DOHH2 (cell line): ENCODE measurements at regions not wholly inside any gene's neighbourhood (a gene's known extent, or its start where the extent isn't known, plus 50 kb on each side); places are given as distances from the start of the nearest gene placed in this dataset.

Source experiments
- H3F3A ChIP-seq: fragments of 200-600 bp; sonication (generic), shearing (Covaris generic); 2 replicates; pipeline ENCODE4 v1.6.0; 2016; ENCODE audit warnings: antibody characterized with exemption, mild to moderate bottlenecking; ENCODE audit not compliant: control insufficient read depth, insufficient read depth
- H3K27ac ChIP-seq: fragments of 200-600 bp; sonication (generic); 2 replicates; pipeline ENCODE4 v1.5.1; 2014; ENCODE audit warnings: low read depth, mild to moderate bottlenecking, low read length, moderate library complexity
- H3K27me3 ChIP-seq: fragments of 200-600 bp; sonication (generic); 2 replicates; pipeline ENCODE4 v1.6.1; 2014; ENCODE audit warnings: mild to moderate bottlenecking, low read length, mixed read lengths; ENCODE audit not compliant: control insufficient read depth
- H3K36me3 ChIP-seq: fragments of 200-600 bp; sonication (generic); 2 replicates; pipeline ENCODE4 v1.6.1; 2014; ENCODE audit warnings: mild to moderate bottlenecking, low read length, moderate library complexity, mixed read lengths; ENCODE audit not compliant: control insufficient read depth
- H3K4me1 ChIP-seq: fragments of 200-600 bp; sonication (generic); 2 replicates; pipeline ENCODE4 v1.6.1; 2014; ENCODE audit warnings: mild to moderate bottlenecking, low read length, mixed read lengths; ENCODE audit not compliant: control insufficient read depth
- H3K4me2 ChIP-seq: fragments of 200-600 bp; sonication (generic); 2 replicates; pipeline ENCODE4 v1.6.0; 2014; ENCODE audit warnings: mild to moderate bottlenecking, low read length, moderate library complexity
- H3K4me3 ChIP-seq: fragments of 200-600 bp; sonication (generic); 2 replicates; pipeline ENCODE4 v1.5.1; 2014; ENCODE audit warnings: mild to moderate bottlenecking, low read length, mixed read lengths
- H3K79me2 ChIP-seq: fragments of 200-600 bp; sonication (generic); 2 replicates; pipeline ENCODE4 v1.6.1; 2014; ENCODE audit warnings: mild to moderate bottlenecking, low read length, mixed read lengths; ENCODE audit not compliant: control insufficient read depth
- H3K9me2 ChIP-seq: fragments of 200-600 bp; sonication (generic); replicated peaks from 2 replicates; pipeline ENCODE4 v1.6.1; 2014; ENCODE audit warnings: mild to moderate bottlenecking, low read length, mixed read lengths; ENCODE audit not compliant: control insufficient read depth
- H3K9me3 ChIP-seq: fragments of 200-600 bp; sonication (generic); 2 replicates; pipeline ENCODE4 v1.6.1; 2014; ENCODE audit warnings: antibody characterized with exemption, low read length, mixed read lengths; ENCODE audit not compliant: control insufficient read depth, insufficient read depth
- H4K20me1 ChIP-seq: fragments of 200-600 bp; sonication (generic); 2 replicates; pipeline ENCODE4 v1.6.0; 2014; ENCODE audit warnings: low read depth, mild to moderate bottlenecking, antibody characterized with exemption, low read length, moderate library complexity; ENCODE audit not compliant: control insufficient read depth, insufficient read depth
- CTCF ChIP-seq: fragments of 200-600 bp; sonication (generic); IDR thresholded peaks from one replicate; pipeline ENCODE4 v1.5.1; 2014; ENCODE audit warnings: antibody characterized with exemption, mild to moderate bottlenecking, low read depth, low read length; ENCODE audit not compliant: poor library complexity, severe bottlenecking
- EZH2phosphoT487 ChIP-seq: fragments of 200-600 bp; sonication (generic); IDR thresholded peaks from 2 replicates; pipeline ENCODE4 v1.6.1; 2017; ENCODE audit warnings: borderline replicate concordance, mild to moderate bottlenecking, antibody characterized with exemption, low read length, moderate library complexity, mixed read lengths

GRCh38 chr9:79384091-79384490 lies 187.7 kb upstream of the TLE4 start:
- Histone ChIP-seq H3K9me2 (no peaks in the 10 kb centered on the region), H3K27me3 (no peaks in the 10 kb centered on the region), H3K4me1 (peaks cover 76% of the 10 kb centered on the region), H3K4me2 (peak overlapping the region; percentile 70), H3K79me2 (no peaks in the 10 kb centered on the region), H3K9me3 (peaks cover 13% of the 10 kb centered on the region), H3F3A (peaks cover 18% of the 10 kb centered on the region), H3K27ac (peak overlapping the region; percentile 91), H3K36me3 (peaks cover 14% of the 10 kb centered on the region), H3K4me3 (peak overlapping the region; percentile 57), H4K20me1 (no peaks in the 10 kb centered on the region)
- no peak for TF ChIP-seq CTCF
- TF ChIP-seq EZH2phosphoT487 = no peak

- TF ChIP-seq EZH2phosphoT487 (no peak), CTCF (no peak)
- Histone ChIP-seq H3K79me2 (no peaks in the 10 kb centered on the region), H3K9me2 (no peaks in the 10 kb centered on the region), H3K4me1 (peaks cover 78% of the 10 kb centered on the region), H3K4me3 (peak overlapping the region; percentile 57), H3F3A (peaks cover 18% of the 10 kb centered on the region), H3K27ac (peak overlapping the region; percentile 91), H3K36me3 (peaks cover 14% of the 10 kb centered on the region), H3K4me2 (peak overlapping the region; percentile 70), H3K27me3 (no peaks in the 10 kb centered on the region), H3K9me3 (peaks cover 13% of the 10 kb centered on the region), H4K20me1 (no peaks in the 10 kb centered on the region)
These were observed 187.3 kb upstream of the TLE4 start for GRCh38 chr9:79384501-79384900.

- H3K79me2 ChIP-seq = no peaks in the 10 kb centered on the region
- TF ChIP-seq EZH2phosphoT487 (no peak), CTCF (no peak)
- H3K4me1 ChIP-seq = peaks cover 74% of the 10 kb centered on the region
- peaks cover 18% of the 10 kb centered on the region for H3F3A ChIP-seq
- H4K20me1 ChIP-seq = no peaks in the 10 kb centered on the region
- peak overlapping the region; percentile 15 for H3K4me2 ChIP-seq
- no peaks in the 10 kb centered on the region for H3K27me3 ChIP-seq
- no peaks in the 10 kb centered on the region for H3K9me2 ChIP-seq
- H3K27ac ChIP-seq = peak overlapping the region; percentile 28; the same call in 1 of the 2 replicates
- H3K36me3 ChIP-seq = peaks cover 14% of the 10 kb centered on the region
- H3K4me3 ChIP-seq = 0 out of 2 replicates have a peak overlapping the region, but pooled peaks have one; percentile 9
- peaks cover 13% of the 10 kb centered on the region for H3K9me3 ChIP-seq
These were observed 184.5 kb upstream of the TLE4 start for GRCh38 chr9:79387101-79387835.
